CD4-positive, alpha-beta memory T cell (primary cell): ENCODE measurements at regions not wholly inside any gene's neighbourhood (a gene's known extent, or its start where the extent isn't known, plus 50 kb on each side); places are given as distances from the start of the nearest gene placed in this dataset.
"Not testable (repeated sequence)": the region's sequence is repeated elsewhere in the genome, so short reads cannot be mapped to it uniquely, and the experiment has no call there.

Experiments
- CTCF ChIA-PET: fragments of 350-600 bp; sonication (Branson Sonifier 250); formaldehyde crosslinking; loops from one replicate; lab custom pipeline; 2021; ENCODE audit warnings: inconsistent platforms; ENCODE audit not compliant: partially characterized antibody; lab: Charles Lee
- POLR2A ChIA-PET: fragments of 350-600 bp; sonication (Branson Sonifier 250); formaldehyde crosslinking; loops from one replicate; lab custom pipeline; 2021; ENCODE audit not compliant: partially characterized antibody; lab: Charles Lee
- DNase-seq, 5 donors: peaks; one replicate each; pipeline versions ENCODE4 v3.0.0 to v3.0.0-alpha.2; 2020 to 2022; ENCODE audit warnings: mixed read lengths in 1 of 5
- H3K27ac ChIP-seq: one replicate; pipeline ENCODE4 v1.7.0; 2013; ENCODE audit warnings: low read depth, low read length
- H3K27me3 ChIP-seq: 2 replicates; pipeline ENCODE4 v1.7.0; 2013; ENCODE audit warnings: mild to moderate bottlenecking, low read length, moderate library complexity; ENCODE audit not compliant: insufficient read depth
- H3K36me3 ChIP-seq: 2 replicates; pipeline ENCODE4 v1.7.0; 2013; ENCODE audit warnings: mild to moderate bottlenecking, low read length, moderate library complexity; ENCODE audit not compliant: insufficient read depth
- H3K4me1 ChIP-seq: 2 replicates; pipeline ENCODE4 v1.7.0; 2013; ENCODE audit warnings: mild to moderate bottlenecking, low read length, moderate library complexity; ENCODE audit not compliant: insufficient read depth
- H3K4me3 ChIP-seq, 2 donors: one replicate each; pipeline ENCODE4 v1.7.0; 2013; ENCODE audit warnings: low read length in 2 of 2, mild to moderate bottlenecking in 1 of 2
- H3K9me3 ChIP-seq, 2 donors: one replicate each; pipeline ENCODE4 v1.7.0; 2013; ENCODE audit warnings: low read length in 2 of 2, control low read depth in 1 of 2; ENCODE audit not compliant: control insufficient read depth in 1 of 2
- H3K27ac Mint-ChIP-seq, 7 donors: one replicate each; pipeline ENCODE4 v1.8.0; 2020 to 2021; ENCODE audit warnings: mixed read lengths in 7 of 7, mild to moderate bottlenecking in 6 of 7, inconsistent platforms in 3 of 7, moderate library complexity in 3 of 7
- H3K27me3 Mint-ChIP-seq, 2 donors: one replicate each; pipeline ENCODE4 v1.8.0; 2020 to 2021; ENCODE audit warnings: mixed read lengths in 2 of 2
- H3K36me3 Mint-ChIP-seq, 2 donors: one replicate each; pipeline ENCODE4 v1.8.0; 2020 to 2021; ENCODE audit warnings: mixed read lengths in 2 of 2, inconsistent platforms in 1 of 2, mild to moderate bottlenecking in 1 of 2
- H3K4me1 Mint-ChIP-seq, 4 donors: one replicate each; pipeline ENCODE4 v1.8.0; 2020 to 2021; ENCODE audit warnings: mixed read lengths in 4 of 4, mild to moderate bottlenecking in 1 of 4
- H3K4me3 Mint-ChIP-seq, 8 donors: one replicate each; pipeline ENCODE4 v1.8.0; 2020 to 2021; ENCODE audit warnings: mixed read lengths in 8 of 8, mild to moderate bottlenecking in 7 of 8, moderate library complexity in 6 of 8, inconsistent platforms in 3 of 8
- H3K9me3 Mint-ChIP-seq, 8 donors: one replicate each; pipeline ENCODE4 v1.8.0; 2020 to 2021; ENCODE audit warnings: mixed read lengths in 8 of 8, mild to moderate bottlenecking in 5 of 8, inconsistent platforms in 3 of 8, moderate library complexity in 1 of 8
- intact Hi-C: fragments of 100-400 bp; cut with micrococcal nuclease; formaldehyde crosslinking; loops from one replicate; pipeline ENCODE4 v1.15.1; 2023

DNA sequence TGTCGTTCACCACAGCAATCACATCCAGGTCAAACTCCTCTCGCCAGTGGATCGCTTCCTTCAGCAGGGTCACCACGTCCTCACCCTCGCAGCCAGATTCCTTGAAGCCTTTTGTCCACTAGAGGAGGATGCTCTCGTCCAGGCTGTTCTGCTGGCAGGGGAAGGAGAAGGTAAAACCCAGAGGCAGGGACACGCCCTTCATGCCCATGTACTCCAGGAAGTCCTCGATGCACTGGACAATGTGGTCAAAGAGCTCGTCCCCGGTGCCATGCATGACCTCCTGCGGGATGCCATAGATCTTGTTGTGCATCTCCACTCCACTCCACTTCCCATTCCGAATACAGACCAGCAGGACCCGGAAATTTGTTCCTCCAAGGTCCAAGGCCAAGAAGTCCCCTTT is 152.4 kb downstream of the TENT5D start:
- H3K27ac ChIP-seq = no peak overlapping the region
- intact Hi-C loops = no loop called here
- CTCF ChIA-PET = no interaction called here

DNA sequence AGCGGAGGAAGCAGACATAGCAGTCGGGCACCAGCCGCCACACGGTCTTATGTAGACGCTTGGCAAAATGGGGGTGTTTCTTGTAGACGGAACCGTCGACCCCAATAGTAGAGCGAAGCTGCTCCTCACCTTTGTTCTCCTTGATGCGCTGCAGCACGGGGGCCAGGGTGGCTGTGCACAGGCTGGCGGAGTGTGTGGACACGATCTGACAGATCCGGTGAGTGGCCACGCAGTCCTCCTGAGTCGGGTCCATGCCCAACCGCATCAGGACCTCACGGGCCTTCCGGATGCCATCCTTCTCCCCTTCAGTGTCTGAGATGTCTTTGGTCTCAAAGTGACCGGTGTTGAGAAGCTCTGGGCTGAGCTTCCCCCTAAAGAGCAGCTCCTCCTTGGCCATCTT is 153.0 kb downstream of the TENT5D start:
- Histone ChIP-seq H3K27ac (no peak overlapping the region), H3K9me3 (no peaks in the 10 kb centered on the region), H3K27me3 (no peaks in the 10 kb centered on the region), H3K4me3 (no peak overlapping the region), H3K4me1 (no peaks in the 10 kb centered on the region), H3K36me3 (no peaks in the 10 kb centered on the region)
- ChIA-PET POLR2A (no interaction called here), CTCF (no interaction called here)
- no peak for DNase-seq
- no peaks in the 10 kb centered on the region for H3K36me3 Mint-ChIP-seq
- no peaks in the 10 kb centered on the region for H3K27me3 Mint-ChIP-seq
- peaks cover 0 to under 1% (median 0%) of the 10 kb centered on the region in 4 donors for H3K4me1 Mint-ChIP-seq
- H3K27ac Mint-ChIP-seq = no peak overlapping the region
- intact Hi-C loops = no loop called here
- H3K9me3 Mint-ChIP-seq = no peaks in the 10 kb centered on the region
- no peak overlapping the region for H3K4me3 Mint-ChIP-seq

More for the DNA sequence above, 152.4 kb downstream of the TENT5D start:
- Mint-ChIP-seq H3K27ac (peak overlapping the region in 1 of 7 donors; percentile 20), H3K27me3 (no peaks in the 10 kb centered on the region), H3K36me3 (no peaks in the 10 kb centered on the region), H3K4me1 (no peaks in the 10 kb centered on the region), H3K4me3 (no peak overlapping the region), H3K9me3 (no peaks in the 10 kb centered on the region)
- no peak for DNase-seq
- POLR2A ChIA-PET = no interaction called here
- H3K4me1 ChIP-seq = no peaks in the 10 kb centered on the region
- no peak overlapping the region for H3K4me3 ChIP-seq
- no peaks in the 10 kb centered on the region for H3K9me3 ChIP-seq
- H3K27me3 ChIP-seq = no peaks in the 10 kb centered on the region
- H3K36me3 ChIP-seq = no peaks in the 10 kb centered on the region

DNA sequence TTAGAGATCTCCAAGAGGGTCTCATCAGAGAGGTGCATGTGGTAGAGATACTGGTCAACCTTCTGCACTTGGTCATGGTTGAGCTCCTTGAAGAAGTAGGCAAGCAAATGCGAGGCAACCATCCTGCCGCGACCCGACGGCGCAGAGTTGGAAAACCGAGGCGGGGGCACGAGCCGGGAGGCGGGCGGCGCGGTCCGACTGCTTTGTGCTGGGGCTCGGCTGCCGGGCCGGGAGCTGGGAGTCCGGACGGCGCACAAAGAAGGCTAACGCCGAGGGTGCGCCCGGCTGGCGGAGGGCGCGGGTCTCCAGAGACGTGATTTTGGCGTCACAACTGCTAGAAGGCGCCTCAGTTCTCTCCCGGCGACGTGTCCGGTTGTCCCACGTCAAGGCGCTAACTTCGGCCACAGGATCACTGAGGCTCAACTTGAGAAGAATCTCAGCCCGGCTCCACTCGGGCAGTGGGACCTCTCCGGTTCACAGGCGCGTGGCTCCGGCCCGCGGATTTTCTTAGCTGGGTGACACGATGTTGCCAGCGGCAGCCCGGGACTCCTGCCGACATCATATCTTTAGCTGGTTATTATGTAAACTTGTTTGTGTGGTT is 154.3 kb downstream of the TENT5D start:
- H3K4me3 Mint-ChIP-seq, DNase-seq, H3K4me3 ChIP-seq, H3K27me3 ChIP-seq, H3K27ac Mint-ChIP-seq, H3K9me3 Mint-ChIP-seq, intact Hi-C loops, POLR2A ChIA-PET, H3K36me3 Mint-ChIP-seq, H3K4me1 Mint-ChIP-seq, H3K27ac ChIP-seq, H3K36me3 ChIP-seq, H3K4me1 ChIP-seq, H3K9me3 ChIP-seq, H3K27me3 Mint-ChIP-seq, CTCF ChIA-PET: not testable (repeated sequence)

GRCh38 chrX:80576267-80576666 is 156.0 kb downstream of the TENT5D start:
- H3K36me3 ChIP-seq = no peaks in the 10 kb centered on the region
- ChIA-PET CTCF (no interaction called here), POLR2A (no interaction called here)
- intact Hi-C loops = no loop called here
- H3K4me1 ChIP-seq = no peaks in the 10 kb centered on the region
- Mint-ChIP-seq H3K36me3 (no peaks in the 10 kb centered on the region), H3K4me1 (peaks cover 0 to 3% (median 0%) of the 10 kb centered on the region in 4 donors), H3K27me3 (no peaks in the 10 kb centered on the region), H3K4me3 (no peak overlapping the region), H3K27ac (no peak overlapping the region), H3K9me3 (no peaks in the 10 kb centered on the region)
- no peak overlapping the region for H3K27ac ChIP-seq
- no peak overlapping the region for H3K4me3 ChIP-seq
- DNase-seq = no peak
- H3K9me3 ChIP-seq = no peaks in the 10 kb centered on the region
- no peaks in the 10 kb centered on the region for H3K27me3 ChIP-seq

GRCh38 chrX:80576806-80577533 is 156.7 kb downstream of the TENT5D start:
- intact Hi-C loops = no loop called here
- no peaks in the 10 kb centered on the region for H3K36me3 Mint-ChIP-seq
- CTCF ChIA-PET = no interaction called here

GRCh38 chrX:80578517-80579105 is 158.4 kb downstream of the TENT5D start:
- intact Hi-C loops = no loop called here
- no peak overlapping the region for H3K4me3 ChIP-seq
- no peak overlapping the region for H3K4me3 Mint-ChIP-seq
- H3K36me3 Mint-ChIP-seq = no peaks in the 10 kb centered on the region
- H3K9me3 ChIP-seq = no peaks in the 10 kb centered on the region
- peaks cover 0 to 3% (median 0%) of the 10 kb centered on the region in 4 donors for H3K4me1 Mint-ChIP-seq
- H3K27ac ChIP-seq = no peak overlapping the region
- H3K9me3 Mint-ChIP-seq = no peaks in the 10 kb centered on the region
- H3K27me3 ChIP-seq = no peaks in the 10 kb centered on the region
- POLR2A ChIA-PET = no interaction called here
- CTCF ChIA-PET = no interaction called here
- DNase-seq = peak in 4 of 5 donors; percentile 11 to 17 (median 12)
- H3K36me3 ChIP-seq = no peaks in the 10 kb centered on the region
- H3K4me1 ChIP-seq = no peaks in the 10 kb centered on the region
- no peaks in the 10 kb centered on the region for H3K27me3 Mint-ChIP-seq
- no peak overlapping the region for H3K27ac Mint-ChIP-seq

More at GRCh38 chrX:80576806-80577533, 156.7 kb downstream of the TENT5D start:
- Histone ChIP-seq H3K27me3 (no peaks in the 10 kb centered on the region), H3K4me1 (no peaks in the 10 kb centered on the region), H3K4me3 (no peak overlapping the region), H3K36me3 (no peaks in the 10 kb centered on the region), H3K9me3 (no peaks in the 10 kb centered on the region), H3K27ac (no peak overlapping the region)
- Mint-ChIP-seq H3K27me3 (no peaks in the 10 kb centered on the region), H3K27ac (peak overlapping the region in 1 of 7 donors; percentile 24), H3K9me3 (no peaks in the 10 kb centered on the region), H3K4me1 (peaks cover 0 to 3% (median 0%) of the 10 kb centered on the region in 4 donors), H3K4me3 (no peak overlapping the region)
- no peak for DNase-seq
- POLR2A ChIA-PET = no interaction called here

DNA sequence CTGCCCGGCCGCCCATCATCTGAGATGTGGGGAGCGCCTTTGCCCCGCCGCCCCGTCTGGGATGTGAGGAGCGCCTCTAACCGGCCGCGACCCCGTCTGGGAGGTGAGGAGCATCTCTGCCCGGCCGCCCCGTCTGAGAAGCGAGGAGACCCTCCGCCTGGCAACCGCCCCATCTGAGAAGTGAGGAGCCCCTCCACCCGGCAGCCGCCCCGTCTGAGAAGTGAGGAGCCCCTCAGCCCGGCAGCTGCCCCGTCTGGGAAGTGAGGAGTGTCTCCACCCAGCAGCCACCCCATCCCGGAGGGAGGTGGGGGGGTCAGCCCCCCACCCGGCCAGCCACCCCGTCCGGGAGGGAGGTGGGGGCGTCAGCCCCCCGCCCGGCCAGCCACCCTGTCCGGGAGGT is 170.7 kb downstream of the TENT5D start:
- POLR2A ChIA-PET, H3K36me3 ChIP-seq, H3K27me3 Mint-ChIP-seq, H3K36me3 Mint-ChIP-seq, H3K27me3 ChIP-seq, DNase-seq, H3K9me3 Mint-ChIP-seq, H3K27ac ChIP-seq, H3K4me1 ChIP-seq, intact Hi-C loops, H3K4me3 Mint-ChIP-seq, CTCF ChIA-PET, H3K4me1 Mint-ChIP-seq, H3K9me3 ChIP-seq, H3K4me3 ChIP-seq, H3K27ac Mint-ChIP-seq: not testable (repeated sequence)
